Panc1 (cell line): ENCODE measurements at regions not wholly inside any gene's neighbourhood (a gene's known extent, or its start where the extent isn't known, plus 50 kb on each side); places are given as distances from the start of the nearest gene placed in this dataset.

ENCODE experiments used
- POLR2AphosphoS5 ChIP-seq: IDR thresholded peaks from 2 replicates; pipeline ENCODE4 v1.6.1; 2012; ENCODE audit warnings: mild to moderate bottlenecking, low read depth, low read length, moderate library complexity
- TCF7L2 ChIP-seq: IDR thresholded peaks from 2 replicates; pipeline ENCODE4 v1.6.1; 2011; ENCODE audit warnings: mild to moderate bottlenecking, low read depth, low read length, inconsistent platforms
- TF ChIP-seq, protein P1 (sequence below): fragments of 450-650 bp; IDR thresholded peaks from 2 replicates; pipeline ENCODE4 v1.5.1; 2017; ENCODE audit warnings: mild to moderate bottlenecking
- TF ChIP-seq, protein P2 (sequence below), 2 experiments: IDR thresholded peaks; 2 replicates each; pipeline ENCODE4 v1.6.1; 2011 to 2012; ENCODE audit warnings: low read depth in 2 of 2, control low read depth in 1 of 2, low read length in 1 of 2, mild to moderate bottlenecking in 1 of 2, moderate library complexity in 1 of 2; ENCODE audit not compliant: insufficient read depth in 1 of 2

DNA sequence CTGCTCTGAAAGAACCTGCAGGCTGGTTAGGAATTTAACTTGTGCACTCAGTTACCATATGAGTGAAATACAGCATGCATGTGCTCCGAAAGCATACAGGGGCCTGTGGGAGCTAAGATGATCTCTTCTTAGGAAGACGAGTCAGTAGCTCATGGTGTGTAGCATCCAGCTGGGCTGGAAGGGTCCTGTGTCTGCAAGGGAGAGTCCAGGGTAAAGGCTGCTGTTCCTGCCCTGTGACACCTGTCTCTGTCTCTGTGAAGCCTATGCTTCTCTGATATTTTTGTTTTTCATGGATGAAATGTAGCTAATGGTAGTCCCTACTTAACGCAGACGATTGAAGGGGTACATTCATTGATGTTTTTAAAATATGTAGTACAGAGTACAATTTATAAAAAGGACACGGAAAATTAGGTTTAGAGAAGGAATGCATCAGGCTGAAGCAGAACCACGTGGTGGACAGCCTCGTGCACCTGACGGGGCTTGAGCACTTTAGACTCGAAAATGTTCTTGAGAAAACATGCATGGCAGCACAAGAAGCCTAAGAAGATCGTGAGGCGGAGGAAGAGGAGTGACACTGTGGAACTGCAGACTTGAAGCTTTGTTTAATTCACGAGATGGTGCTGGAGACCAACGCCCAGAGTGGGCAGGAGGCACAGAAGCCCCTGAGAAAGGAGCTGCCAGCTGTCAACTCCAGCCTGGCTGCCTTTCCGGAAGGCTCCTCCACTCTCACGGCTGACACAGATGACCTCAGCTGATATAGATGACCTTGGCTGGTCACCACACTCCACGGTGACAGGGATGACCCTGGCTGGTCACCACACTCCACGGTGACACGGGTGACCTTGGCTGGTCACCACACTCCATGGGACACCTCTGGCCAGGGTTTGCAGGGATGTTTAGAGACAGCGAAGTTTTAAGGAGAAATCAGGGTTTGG, 110.6 kb downstream of the TMEM18 start:
- no peak for TF ChIP-seq POLR2AphosphoS5
- TF ChIP-seq, protein P1, sequence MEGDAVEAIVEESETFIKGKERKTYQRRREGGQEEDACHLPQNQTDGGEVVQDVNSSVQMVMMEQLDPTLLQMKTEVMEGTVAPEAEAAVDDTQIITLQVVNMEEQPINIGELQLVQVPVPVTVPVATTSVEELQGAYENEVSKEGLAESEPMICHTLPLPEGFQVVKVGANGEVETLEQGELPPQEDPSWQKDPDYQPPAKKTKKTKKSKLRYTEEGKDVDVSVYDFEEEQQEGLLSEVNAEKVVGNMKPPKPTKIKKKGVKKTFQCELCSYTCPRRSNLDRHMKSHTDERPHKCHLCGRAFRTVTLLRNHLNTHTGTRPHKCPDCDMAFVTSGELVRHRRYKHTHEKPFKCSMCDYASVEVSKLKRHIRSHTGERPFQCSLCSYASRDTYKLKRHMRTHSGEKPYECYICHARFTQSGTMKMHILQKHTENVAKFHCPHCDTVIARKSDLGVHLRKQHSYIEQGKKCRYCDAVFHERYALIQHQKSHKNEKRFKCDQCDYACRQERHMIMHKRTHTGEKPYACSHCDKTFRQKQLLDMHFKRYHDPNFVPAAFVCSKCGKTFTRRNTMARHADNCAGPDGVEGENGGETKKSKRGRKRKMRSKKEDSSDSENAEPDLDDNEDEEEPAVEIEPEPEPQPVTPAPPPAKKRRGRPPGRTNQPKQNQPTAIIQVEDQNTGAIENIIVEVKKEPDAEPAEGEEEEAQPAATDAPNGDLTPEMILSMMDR: no peak
- TF ChIP-seq, protein P2, sequence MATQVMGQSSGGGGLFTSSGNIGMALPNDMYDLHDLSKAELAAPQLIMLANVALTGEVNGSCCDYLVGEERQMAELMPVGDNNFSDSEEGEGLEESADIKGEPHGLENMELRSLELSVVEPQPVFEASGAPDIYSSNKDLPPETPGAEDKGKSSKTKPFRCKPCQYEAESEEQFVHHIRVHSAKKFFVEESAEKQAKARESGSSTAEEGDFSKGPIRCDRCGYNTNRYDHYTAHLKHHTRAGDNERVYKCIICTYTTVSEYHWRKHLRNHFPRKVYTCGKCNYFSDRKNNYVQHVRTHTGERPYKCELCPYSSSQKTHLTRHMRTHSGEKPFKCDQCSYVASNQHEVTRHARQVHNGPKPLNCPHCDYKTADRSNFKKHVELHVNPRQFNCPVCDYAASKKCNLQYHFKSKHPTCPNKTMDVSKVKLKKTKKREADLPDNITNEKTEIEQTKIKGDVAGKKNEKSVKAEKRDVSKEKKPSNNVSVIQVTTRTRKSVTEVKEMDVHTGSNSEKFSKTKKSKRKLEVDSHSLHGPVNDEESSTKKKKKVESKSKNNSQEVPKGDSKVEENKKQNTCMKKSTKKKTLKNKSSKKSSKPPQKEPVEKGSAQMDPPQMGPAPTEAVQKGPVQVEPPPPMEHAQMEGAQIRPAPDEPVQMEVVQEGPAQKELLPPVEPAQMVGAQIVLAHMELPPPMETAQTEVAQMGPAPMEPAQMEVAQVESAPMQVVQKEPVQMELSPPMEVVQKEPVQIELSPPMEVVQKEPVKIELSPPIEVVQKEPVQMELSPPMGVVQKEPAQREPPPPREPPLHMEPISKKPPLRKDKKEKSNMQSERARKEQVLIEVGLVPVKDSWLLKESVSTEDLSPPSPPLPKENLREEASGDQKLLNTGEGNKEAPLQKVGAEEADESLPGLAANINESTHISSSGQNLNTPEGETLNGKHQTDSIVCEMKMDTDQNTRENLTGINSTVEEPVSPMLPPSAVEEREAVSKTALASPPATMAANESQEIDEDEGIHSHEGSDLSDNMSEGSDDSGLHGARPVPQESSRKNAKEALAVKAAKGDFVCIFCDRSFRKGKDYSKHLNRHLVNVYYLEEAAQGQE (IDR thresholded peaks at IDR 0.05; ENCODE audit: insufficient read depth in 1 of 2, low read depth in 2 of 2, low read length in 1 of 2): no peak
- TF ChIP-seq TCF7L2: no peak
